AG10803 (cell line): ENCODE measurements at regions not wholly inside any gene's neighbourhood (a gene's known extent, or its start where the extent isn't known, plus 50 kb on each side); places are given as distances from the start of the nearest gene placed in this dataset.

Experiments
- DNase-seq: peaks from one replicate; pipeline ENCODE4 v3.0.0; 2010; ENCODE audit warnings: low read depth
- H3K4me3 ChIP-seq: 2 replicates; pipeline ENCODE4 v1.5.1; 2011; ENCODE audit warnings: mild to moderate bottlenecking, low read length, control low read depth
- TF ChIP-seq, protein P1 (sequence below): conservative IDR thresholded peaks from 2 replicates; pipeline ENCODE4 v1.5.1; 2011; ENCODE audit warnings: mild to moderate bottlenecking, low read length, control low read depth, inconsistent platforms

GRCh38 chr13:84249463-84249862 lies 367.2 kb upstream of the SLITRK1 start:
- TF ChIP-seq, protein P1, sequence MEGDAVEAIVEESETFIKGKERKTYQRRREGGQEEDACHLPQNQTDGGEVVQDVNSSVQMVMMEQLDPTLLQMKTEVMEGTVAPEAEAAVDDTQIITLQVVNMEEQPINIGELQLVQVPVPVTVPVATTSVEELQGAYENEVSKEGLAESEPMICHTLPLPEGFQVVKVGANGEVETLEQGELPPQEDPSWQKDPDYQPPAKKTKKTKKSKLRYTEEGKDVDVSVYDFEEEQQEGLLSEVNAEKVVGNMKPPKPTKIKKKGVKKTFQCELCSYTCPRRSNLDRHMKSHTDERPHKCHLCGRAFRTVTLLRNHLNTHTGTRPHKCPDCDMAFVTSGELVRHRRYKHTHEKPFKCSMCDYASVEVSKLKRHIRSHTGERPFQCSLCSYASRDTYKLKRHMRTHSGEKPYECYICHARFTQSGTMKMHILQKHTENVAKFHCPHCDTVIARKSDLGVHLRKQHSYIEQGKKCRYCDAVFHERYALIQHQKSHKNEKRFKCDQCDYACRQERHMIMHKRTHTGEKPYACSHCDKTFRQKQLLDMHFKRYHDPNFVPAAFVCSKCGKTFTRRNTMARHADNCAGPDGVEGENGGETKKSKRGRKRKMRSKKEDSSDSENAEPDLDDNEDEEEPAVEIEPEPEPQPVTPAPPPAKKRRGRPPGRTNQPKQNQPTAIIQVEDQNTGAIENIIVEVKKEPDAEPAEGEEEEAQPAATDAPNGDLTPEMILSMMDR = no peak
- no peak for DNase-seq
- H3K4me3 ChIP-seq = no peak overlapping the region

DNA sequence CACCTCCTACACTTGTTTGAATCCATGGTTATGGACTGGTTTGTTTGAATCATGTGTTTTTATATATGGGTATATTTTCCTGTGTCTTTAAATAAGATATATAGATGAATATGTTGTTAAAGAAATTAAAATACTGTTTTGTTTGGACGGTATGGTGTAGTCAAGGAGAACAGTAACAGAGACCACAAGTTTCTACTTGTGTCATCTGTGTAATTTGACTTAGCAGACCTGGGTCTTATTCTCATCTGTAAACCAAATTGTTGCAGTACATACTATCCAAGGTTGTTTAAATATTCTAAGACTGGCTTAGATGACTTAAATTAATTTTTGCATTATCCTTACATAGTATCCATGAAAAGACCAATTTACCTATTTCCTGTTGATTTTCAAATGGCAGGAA lies 361.1 kb upstream of the SLITRK1 start:
- no peak for DNase-seq
- TF ChIP-seq, protein P1 = no peak
- no peak overlapping the region for H3K4me3 ChIP-seq

GRCh38 chr13:84239032-84239431 lies 356.8 kb upstream of the SLITRK1 start:
- no peak overlapping the region for H3K4me3 ChIP-seq
- DNase-seq = no peak
- TF ChIP-seq, protein P1 = no peak

- no peak for DNase-seq
- H3K4me3 ChIP-seq = no peak overlapping the region
- TF ChIP-seq, protein P1 = no peak
Observed at GRCh38 chr13:84238381-84238780, 356.1 kb upstream of the SLITRK1 start.

- no peak overlapping the region for H3K4me3 ChIP-seq
- TF ChIP-seq, protein P1 = no peak
- no peak for DNase-seq
Observed at GRCh38 chr13:84237143-84237542, 354.9 kb upstream of the SLITRK1 start.

DNA sequence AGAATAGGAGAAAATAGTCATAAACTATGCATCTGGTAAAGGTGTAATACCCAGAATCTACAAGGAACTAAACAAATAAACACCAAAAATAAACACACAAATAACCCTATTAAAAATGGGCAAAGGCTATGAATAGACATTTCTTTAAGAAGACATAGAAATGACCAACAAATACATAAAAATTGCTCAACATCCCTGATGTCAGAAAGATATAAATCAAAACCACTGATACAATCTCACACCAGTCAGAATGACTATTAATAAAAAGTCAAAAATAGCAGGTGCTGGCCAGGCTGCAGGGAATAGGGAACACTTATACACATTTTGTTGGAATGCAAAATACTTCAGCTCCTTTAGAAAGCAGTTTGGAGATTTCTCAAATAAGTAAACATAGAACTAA lies 352.1 kb upstream of the SLITRK1 start:
- TF ChIP-seq, protein P1 = no peak
- DNase-seq = no peak
- no peak overlapping the region for H3K4me3 ChIP-seq

DNA sequence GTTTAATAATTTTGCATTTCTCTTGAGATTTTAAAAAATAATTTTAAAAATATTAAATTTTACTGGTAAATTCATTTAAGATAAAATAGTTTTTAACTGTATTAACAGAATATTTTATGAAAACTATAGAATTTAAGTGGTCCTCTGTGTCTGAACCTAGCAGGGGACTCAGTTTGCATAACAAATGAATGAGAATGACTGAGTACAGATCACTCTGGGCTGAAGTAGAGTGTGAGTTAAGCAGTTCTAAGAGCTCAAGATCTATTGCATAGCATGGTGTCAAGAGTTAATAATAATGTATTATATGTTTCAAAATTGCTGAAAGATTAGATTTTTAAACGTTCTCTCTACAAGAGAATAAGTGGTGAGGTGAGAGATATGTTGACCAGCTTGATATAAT lies 348.3 kb upstream of the SLITRK1 start:
- no peak for DNase-seq
- TF ChIP-seq, protein P1 = no peak

More for the DNA sequence above, 348.3 kb upstream of the SLITRK1 start:
- no peak overlapping the region for H3K4me3 ChIP-seq
